ENCODE measurements at regions not wholly inside any gene's neighbourhood (a gene's known extent, or its start where the extent isn't known, plus 50 kb on each side); places are given as distances from the start of the nearest gene placed in this dataset.

DNA sequence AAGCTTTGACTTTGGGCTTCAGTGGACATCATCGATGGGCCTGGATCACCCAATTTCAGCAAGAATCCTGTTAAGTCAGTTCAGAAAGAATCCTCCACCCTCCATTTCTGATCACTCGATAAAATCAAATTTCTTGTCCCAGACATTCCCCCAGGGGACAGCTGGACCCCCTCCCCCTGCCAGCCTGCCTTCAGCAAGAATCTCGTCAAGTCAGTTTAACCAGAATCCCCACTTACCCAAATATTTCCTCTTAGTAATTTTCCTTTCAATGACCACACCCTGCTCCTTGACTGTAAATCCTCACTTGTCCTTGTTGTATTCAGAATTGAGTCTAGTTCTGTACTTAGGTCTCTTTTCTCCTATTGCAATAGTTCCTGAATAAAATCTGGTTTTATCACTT is 766.9 kb downstream of the XPNPEP1 start:
- no peaks in the 10 kb centered on the region for H3K4me1 ChIP-seq
- no peaks in the 10 kb centered on the region for H3K27me3 ChIP-seq
- H3K4me3 ChIP-seq, result no peak overlapping the region
- 86 to 89% methylated on average over 3 of the region's 3 CpGs for WGBS, 2 donors
- intact Hi-C loops (cut with DNase I; ENCODE audit: low total_unique reads), result no loop called here
- no peaks in the 10 kb centered on the region for H3K36me3 ChIP-seq (ENCODE audit: low read depth, missing control alignments)
- no peak overlapping the region for H3K27ac ChIP-seq
- TF ChIP-seq, protein P1, sequence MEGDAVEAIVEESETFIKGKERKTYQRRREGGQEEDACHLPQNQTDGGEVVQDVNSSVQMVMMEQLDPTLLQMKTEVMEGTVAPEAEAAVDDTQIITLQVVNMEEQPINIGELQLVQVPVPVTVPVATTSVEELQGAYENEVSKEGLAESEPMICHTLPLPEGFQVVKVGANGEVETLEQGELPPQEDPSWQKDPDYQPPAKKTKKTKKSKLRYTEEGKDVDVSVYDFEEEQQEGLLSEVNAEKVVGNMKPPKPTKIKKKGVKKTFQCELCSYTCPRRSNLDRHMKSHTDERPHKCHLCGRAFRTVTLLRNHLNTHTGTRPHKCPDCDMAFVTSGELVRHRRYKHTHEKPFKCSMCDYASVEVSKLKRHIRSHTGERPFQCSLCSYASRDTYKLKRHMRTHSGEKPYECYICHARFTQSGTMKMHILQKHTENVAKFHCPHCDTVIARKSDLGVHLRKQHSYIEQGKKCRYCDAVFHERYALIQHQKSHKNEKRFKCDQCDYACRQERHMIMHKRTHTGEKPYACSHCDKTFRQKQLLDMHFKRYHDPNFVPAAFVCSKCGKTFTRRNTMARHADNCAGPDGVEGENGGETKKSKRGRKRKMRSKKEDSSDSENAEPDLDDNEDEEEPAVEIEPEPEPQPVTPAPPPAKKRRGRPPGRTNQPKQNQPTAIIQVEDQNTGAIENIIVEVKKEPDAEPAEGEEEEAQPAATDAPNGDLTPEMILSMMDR (IDR thresholded peaks at IDR 0.05), result no peak
- no peak for TF ChIP-seq POLR2A (IDR thresholded peaks at IDR 0.05)
- DNase-seq, result no peak
- H3K9me3 ChIP-seq, result no peaks in the 10 kb centered on the region

DNA sequence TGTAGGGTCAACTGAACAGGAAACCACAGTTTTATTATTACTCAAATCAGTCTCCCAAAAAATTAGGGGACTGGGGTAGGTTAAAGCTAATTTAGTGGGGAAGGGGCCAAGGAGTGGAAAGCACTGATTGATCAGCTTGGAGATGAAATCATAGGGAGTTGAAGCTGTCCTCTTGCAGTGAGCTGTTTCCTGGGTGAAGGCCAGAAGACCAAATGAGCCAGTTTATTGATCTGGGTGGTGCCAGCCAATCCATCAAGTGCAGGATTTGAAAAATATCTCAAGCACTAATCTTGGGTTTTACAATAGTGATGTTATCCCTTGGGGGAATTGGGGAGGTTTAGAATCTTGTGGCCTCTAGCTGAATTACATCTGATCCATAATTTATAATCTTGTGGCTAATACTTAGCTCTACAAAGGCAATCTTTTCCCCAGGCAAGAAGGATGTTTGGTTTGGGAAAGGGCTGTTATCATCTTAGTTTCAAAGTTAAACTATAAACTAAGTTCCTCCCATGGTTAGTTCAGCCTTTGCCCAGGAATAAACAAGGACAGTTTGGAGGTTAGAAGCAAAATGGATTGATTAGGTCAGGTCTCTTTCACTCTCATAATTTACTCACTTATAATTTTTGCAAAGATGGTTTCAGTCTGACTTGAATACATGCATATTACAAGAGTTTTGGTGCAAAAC is 773.5 kb downstream of the XPNPEP1 start:
- Histone ChIP-seq H3K4me1 (no peaks in the 10 kb centered on the region), H3K4me3 (no peak overlapping the region), H3K27ac (no peak overlapping the region), H3K27me3 (no peaks in the 10 kb centered on the region), H3K9me3 (no peaks in the 10 kb centered on the region), H3K36me3 (ENCODE audit: low read depth, missing control alignments) (no peaks in the 10 kb centered on the region)
- TF ChIP-seq, protein P1 (IDR thresholded peaks at IDR 0.05), result no peak
- TF ChIP-seq POLR2A (IDR thresholded peaks at IDR 0.05), result no peak
- intact Hi-C loops (cut with DNase I; ENCODE audit: low total_unique reads), result no loop called here
- no peak for DNase-seq

DNA sequence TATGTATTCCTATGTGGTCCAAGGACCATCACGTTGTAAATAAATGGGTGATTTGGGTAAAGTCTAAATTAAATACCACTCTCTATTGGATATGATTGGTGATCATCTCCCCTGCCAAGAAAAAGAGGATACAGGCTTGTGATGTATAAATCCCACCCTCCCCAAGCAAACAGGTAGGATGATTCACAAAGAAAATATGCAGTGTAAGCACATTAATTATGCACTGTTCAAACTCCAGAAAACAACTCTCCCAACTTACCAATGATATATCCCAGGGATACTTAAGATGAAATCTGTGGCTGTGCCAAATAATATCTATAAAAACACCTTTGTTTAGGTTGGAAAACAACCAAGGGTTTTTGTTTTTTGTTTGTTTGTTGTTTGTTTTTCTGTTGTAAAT is 795.9 kb downstream of the XPNPEP1 start:
- 59 to 70% methylated on average over 1 of the region's 1 CpG for WGBS, 2 donors
- Histone ChIP-seq H3K27me3 (no peaks in the 10 kb centered on the region), H3K4me3 (no peak overlapping the region), H3K9me3 (no peaks in the 10 kb centered on the region), H3K36me3 (ENCODE audit: low read depth, missing control alignments) (no peaks in the 10 kb centered on the region), H3K4me1 (no peaks in the 10 kb centered on the region), H3K27ac (no peak overlapping the region)
- TF ChIP-seq, protein P1 (IDR thresholded peaks at IDR 0.05), result no peak
- TF ChIP-seq POLR2A (IDR thresholded peaks at IDR 0.05), result no peak
- intact Hi-C loops (cut with DNase I; ENCODE audit: low total_unique reads), result no loop called here
- no peak for DNase-seq

DNA sequence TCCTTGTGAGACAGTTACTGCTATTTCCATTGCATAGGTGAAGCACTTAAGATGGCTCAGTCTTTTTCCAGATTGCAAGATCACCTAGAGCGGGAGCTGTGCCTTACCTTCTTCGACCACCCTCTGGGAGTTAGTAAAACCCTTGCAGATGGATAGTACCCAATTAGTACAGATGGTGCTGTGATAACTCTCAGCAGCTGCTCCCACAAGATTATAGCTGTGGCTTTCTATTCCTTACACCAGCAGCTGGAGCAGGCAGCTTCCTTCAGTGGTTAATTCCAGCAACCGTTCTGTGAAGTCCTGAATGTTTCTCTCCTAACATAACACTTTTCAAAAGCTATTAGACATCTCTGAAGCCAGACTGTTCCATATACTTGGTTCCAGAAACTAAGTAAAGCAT is 796.8 kb downstream of the XPNPEP1 start:
- Histone ChIP-seq H3K27ac (no peak overlapping the region), H3K4me3 (no peak overlapping the region), H3K9me3 (no peaks in the 10 kb centered on the region), H3K36me3 (ENCODE audit: low read depth, missing control alignments) (no peaks in the 10 kb centered on the region), H3K4me1 (no peaks in the 10 kb centered on the region), H3K27me3 (no peaks in the 10 kb centered on the region)
- DNase-seq, result no peak
- intact Hi-C loops (cut with DNase I; ENCODE audit: low total_unique reads), result no loop called here
- TF ChIP-seq POLR2A (IDR thresholded peaks at IDR 0.05), result no peak
- TF ChIP-seq, protein P1 (IDR thresholded peaks at IDR 0.05), result no peak
- WGBS, 2 donors, result 69 to 83% methylated on average over 3 of the region's 3 CpGs

DNA sequence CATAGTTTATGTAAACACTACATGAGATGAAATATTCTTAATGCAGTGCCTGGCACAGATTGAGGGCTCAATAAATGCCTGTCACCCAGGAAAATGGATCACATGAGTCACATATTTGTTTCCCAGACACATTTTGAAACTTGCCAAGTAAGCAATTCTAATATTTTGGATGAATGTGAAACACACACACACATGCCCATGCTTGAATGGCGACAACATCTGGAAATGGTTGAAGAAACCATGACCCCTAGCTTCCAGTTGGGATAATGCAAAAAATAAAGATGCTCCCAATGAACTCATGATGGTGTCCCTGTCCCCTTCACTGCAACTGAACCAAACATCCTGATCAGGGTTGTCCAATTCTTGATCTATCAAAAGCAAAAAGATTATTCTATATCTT is 797.3 kb downstream of the XPNPEP1 start:
- 52 to 76% methylated on average over 1 of the region's 1 CpG for WGBS, 2 donors
- Histone ChIP-seq H3K4me1 (no peaks in the 10 kb centered on the region), H3K9me3 (no peaks in the 10 kb centered on the region), H3K4me3 (no peak overlapping the region), H3K36me3 (ENCODE audit: low read depth, missing control alignments) (no peaks in the 10 kb centered on the region), H3K27ac (no peak overlapping the region), H3K27me3 (no peaks in the 10 kb centered on the region)
- intact Hi-C loops (cut with DNase I; ENCODE audit: low total_unique reads), result no loop called here
- TF ChIP-seq POLR2A (IDR thresholded peaks at IDR 0.05), result no peak
- TF ChIP-seq, protein P1 (IDR thresholded peaks at IDR 0.05), result no peak
- no peak for DNase-seq

Data from testis (tissue), 2 donors.